ENCODE measurements at regions not wholly inside any gene's neighbourhood (a gene's known extent, or its start where the extent isn't known, plus 50 kb on each side); places are given as distances from the start of the nearest gene placed in this dataset.
"Not testable (repeated sequence)": the region's sequence is repeated elsewhere in the genome, so short reads cannot be mapped to it uniquely, and the experiment has no call there.

DNA sequence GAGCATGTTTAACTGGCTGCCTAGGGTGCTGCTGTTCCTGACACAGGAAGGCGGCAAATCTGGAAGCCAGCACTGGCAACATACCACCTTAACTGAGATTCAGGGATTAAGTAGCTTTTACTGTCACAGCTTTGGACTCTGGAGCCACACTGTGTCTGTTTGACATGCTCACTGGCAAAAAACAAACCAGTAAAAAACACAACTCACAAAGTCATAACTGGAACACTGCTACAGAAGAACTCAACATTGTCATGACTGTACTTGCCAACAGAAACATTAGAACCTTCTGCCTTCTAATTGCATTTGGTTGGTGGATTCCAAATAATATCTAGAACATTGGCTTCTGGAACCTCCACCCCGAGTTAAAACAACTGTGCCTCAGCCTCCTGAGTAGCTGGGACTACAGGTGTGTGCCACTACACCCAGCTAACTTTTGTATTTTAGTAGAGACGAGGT lies 117.6 kb downstream of the TTC6 start:
- DNase-seq: no peak

DNA sequence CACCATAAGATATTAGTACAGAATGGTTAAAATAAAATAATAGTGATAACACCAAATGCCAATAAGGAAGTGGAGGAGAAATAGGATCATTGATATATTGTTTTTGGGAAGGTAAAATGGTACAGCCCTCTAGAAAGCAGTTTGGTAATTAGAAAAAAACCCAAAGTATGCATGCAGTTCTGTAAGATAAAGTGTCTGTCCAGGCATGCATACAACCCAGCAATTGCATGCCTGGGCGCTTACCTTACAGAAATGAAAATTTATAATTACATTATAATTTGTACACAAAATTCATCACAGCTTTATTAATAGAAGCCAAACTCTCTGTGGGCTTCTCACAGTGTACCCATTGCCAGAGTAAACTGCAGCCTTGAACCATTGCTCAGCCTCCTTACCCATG lies 124.7 kb downstream of the TTC6 start:
- no peak for DNase-seq

DNA sequence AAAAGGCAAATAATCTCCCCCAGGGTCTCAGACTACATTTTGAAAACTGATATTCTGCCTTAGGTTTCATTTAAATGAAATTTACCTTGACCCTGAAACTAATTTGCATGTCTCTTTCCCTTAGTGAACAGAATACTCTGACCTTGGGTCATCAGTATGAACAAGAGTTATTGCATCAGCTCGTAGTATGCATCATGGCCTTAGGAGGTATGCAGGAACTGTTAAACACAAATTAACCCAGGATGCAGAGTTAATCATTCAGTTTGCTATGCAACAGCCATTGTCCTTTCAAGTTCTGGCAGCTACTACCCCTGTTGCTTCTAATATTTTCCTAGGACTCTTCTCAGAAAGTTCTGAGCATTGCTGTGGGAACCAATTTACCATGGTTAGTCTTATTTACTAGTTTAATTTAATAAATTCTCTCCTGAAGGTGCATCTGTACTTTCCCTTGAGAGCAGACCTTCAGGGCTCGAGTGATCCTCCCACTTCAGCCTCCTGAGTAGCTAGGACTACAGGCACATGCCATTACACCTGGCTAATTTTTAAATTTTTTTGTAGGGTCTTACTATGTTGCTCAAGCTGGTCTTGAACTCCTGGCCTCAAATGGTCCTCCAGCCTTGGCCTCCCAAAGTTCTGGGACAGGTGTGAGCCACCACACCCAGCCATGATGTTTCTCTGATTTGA lies 126.7 kb downstream of the TTC6 start:
- no peak for DNase-seq

DNA sequence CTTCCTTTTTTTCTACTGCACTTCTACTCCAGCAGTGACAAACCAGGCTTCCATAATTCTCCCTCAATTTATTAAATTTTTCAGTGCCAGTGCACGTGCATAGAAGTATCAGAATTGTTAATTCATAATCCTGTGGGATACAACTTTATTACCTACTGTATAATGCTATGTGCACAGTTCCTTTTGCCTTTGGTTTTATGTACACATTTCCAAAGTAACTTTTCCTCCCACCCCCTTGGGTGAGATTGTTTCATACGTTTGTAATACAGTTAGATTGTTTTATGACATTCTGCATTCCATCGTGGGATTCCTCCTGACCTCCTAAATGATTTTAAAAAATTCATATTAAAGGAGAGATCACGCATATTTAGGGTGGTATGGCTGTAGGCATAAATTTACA lies 128.1 kb downstream of the TTC6 start:
- no peak for DNase-seq

DNA sequence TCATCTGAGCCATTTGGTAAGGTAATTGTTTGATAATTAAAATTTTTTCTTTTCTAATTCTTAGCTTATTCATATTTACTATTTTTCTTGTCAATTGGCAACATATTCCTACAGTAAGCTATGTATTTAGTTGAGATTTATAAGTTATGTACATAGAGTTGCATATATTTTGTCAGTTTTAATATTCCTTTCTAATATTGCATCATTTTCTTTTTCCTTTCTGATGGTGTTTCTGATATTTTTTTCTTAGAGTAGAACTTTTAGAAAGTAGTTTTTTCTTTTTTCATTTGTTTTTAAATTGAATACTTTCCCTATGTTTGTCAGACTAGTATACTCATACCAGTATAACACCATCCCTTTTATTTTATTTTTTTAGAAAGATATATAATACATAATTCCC lies 131.3 kb downstream of the TTC6 start:
- DNase-seq: no peak

DNA sequence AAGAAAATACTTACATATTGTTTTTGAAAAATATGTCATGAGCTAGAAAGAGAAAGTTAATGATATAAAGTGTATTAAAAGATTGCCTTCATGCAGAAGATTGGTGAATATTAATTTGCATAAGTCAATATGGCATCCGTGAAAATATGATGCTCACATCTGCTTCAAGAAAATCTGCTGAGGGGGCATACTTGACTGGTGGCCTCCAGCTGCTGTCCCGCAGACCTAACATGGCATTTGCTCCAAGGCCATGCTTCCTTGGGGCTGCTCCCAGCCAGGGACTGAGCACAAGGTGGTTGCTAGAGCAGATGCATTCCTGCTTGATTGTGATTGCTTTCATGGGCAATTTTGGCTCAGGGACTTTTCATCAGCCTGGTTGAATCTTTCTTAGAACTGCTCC lies 133.8 kb downstream of the TTC6 start:
- DNase-seq: no peak

DNA sequence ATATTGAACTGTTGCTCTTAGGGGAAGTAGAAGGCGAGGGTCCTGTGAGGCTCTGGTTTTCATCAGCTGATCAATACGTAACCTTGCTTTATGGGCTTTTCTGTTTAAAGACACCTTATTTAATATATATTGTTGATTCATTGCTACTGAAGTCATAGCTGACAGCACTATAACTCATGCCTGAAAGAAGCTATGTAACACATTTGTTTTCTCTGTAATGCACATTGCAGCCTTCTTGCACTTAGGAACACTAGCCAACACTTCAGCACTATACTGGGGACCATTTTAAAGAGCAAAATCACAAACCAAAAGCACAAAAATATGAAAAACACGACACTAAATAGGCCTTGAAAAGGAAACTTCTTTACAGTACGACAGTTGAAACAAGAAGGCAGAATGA lies 135.7 kb downstream of the TTC6 start:
- DNase-seq: no peak

DNA sequence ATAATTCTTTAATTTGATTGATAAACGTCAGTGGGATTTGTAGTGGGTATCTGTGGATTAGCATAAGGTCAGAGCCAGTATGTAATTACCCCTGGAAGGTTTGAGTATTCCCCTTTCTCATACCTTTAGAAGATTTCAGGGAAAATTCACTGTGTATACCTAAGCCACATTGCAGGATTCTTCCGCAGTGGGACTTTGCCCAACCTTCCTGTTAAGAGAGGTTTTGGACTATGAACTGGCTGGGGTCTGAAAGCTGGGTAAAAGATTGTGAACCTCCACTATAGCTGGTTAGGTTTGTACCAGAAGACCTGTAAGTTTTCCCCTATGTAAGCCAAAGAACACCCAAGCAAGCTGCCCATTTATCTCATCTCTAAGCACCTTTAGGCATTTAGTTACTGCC lies 150.2 kb downstream of the TTC6 start:
- DNase-seq: no peak

DNA sequence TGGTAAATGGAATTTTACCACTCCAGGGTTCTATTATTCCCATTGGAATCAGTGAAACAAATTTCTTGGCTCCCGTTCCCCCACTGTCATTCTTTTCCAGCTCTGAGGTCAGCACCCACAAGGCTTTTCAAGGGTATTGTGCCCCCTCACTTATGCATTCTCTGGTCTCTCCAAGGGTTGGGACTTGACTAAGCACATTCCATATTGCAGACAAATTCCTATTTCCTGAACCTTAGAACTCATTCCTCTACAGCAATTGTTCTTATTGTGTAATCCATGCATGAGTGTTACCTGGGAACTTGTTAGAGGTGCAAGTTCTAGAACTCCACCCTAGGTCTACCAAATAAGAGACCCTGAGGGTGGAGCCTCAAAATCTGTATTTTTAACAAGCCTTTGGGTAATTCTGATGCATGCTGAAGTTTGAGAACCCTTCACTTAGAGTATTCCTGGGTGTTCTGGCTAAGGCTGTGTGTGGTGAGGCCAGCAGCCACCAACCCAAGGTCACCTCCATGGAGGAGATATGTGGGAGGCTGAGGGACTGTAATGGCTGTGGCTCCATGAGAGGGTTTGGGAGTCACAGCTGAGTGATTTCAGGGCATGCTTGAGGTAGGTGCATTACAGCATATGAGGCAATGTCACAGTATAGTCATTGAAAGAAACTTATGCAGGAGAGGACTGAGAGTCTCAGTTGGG lies 150.9 kb downstream of the TTC6 start:
- no peak for DNase-seq

DNA sequence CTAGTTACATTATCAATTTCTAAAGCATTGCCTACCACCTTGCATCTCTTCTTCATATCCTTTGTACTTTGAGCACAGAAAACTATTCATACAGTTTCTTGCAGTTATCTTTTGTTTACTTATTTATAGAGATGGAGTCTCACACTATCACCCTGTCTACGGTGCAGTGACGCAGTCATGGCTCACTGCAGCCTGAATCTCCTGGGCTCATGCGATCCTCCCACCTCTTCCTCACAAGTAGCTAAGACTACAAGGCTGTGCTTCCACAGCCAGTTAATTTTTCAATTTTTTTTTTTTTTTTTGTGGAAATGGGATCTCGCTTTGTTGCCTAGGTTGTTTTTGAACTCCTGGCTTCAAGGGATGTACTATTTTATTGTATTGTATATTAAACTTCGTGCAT lies 158.0 kb downstream of the TTC6 start:
- DNase-seq: no peak

DNA sequence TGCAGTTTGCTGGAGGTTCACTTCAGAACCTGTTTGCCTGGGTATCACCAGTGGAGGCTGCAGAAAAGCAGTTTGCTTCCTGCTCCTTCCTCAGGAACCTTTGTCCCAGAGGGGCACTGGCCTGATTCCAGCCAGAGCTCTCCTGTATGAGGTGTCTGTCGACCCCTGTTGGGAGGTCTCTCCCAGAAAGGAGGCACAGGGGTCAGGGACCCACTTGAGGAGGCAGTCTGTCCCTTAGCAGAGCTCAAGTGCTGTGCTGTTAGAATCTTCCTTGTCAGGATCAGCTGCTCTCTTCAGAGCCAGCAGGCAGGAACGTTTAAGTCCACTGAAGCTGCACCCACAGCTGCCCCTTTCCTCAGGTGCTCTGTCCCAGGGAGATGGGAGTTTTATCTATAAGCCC lies 164.8 kb downstream of the TTC6 start:
- DNase-seq: not testable (repeated sequence)

DNA sequence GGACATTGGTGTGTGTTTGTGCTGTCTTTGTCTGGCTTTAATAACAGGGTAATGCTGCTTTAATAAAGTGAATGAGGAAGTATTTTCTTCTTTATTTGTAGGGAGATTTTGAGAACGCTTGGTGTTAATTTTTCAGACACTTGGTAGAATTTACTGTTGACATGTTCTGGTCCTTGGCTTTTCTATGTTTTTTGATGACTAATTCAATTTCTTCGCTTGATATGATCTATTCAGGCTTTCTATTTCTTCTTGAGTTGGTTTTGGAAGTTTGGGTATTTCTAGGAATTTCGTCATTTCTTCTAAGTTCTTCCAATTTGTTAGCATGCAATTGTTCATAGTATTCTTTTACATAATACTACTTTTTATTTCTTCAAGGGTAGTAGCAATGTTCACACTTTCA lies 167.8 kb downstream of the TTC6 start:
- DNase-seq: no peak

DNA sequence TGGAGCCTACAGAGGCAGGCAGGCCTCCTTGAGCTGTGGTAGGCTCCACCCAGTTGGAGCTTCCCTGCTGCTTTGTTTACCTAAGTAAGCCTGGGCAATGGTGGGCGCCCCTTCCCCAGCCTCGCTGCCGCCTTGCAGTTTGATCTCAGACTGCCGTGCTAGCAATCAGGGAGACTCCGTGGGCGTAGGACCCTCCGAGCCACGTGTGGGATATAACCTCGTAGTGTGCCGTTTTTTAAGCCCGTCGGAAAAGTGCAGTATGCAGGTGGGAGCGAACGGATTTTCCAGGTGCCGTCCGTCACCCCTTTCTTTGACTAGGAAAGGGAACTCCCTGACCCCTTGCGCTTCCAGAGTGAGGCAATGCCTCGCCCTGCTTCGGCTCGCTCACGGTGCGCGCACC lies 176.9 kb downstream of the TTC6 start:
- not testable (repeated sequence) for DNase-seq

DNA sequence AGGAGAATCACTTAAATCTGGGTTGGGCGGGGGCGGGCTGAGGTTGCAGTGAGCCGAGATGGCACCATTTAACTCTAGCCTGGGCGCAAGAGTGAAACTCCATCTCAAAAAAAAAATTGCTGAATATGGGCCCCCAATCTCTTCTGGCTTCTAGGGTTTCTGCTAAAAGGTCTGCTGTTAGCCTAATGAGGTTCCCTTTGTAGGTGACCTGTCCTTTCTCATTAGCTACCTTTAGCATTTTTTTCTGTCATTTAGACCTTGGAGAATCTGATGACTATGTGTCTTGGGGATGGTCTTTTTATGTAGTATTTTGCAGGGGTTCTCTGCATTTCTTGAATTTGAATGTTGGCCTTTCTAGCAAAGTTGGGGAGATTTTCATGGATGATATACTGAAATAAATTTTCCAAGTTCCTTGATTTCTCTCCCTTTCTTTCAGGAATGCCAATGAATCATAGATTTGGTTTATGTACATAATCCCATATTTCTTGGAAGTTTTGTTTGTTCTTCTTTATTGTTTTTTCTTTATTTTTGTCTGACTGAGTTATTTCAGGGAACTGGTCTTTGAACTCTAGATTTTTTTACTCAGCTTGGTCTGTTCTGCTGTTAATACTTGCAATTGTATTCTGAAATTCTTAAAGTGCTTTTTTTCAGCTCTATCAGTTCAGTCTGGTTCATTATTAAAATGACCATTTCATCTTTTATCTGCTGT lies 181.5 kb downstream of the TTC6 start:
- no peak for DNase-seq

DNA sequence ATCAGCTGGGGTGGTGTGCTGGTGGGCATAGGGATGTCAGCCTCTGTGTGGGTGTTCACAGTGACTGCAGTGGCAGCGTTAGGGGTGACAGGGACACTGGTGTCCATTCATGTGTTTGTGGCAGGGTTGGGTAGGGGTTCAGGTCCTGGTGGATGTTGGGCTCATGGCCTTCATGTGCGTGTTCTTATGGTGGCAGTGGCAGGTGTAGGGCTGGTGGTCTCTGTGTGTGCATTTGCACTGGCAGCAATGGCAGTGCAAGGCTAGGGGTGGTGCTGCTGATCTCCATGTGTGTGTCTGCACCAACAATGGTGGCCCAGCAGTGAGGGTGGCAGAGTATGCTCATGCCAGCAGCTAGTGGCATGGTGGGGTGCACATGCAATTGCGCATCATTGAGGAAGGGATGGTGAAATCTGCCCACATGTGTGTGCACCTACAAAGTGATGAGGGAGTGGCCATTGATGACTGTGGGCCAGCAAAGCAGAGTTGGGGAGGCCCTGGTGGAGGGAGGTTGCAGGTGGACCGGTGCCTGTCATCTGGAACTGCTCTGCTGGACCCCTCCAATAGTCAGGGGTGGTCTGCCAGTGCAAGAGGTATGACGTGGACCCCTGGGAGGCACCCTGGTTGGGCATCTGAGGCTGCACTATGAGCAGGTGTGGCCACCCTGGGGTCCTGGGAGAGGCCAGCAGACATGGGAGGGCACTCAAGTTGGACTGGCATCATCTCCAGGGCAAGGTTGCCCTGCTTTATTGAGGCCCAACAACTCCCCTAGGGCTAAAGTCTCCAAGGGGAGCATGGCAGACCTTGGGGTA lies 182.9 kb downstream of the TTC6 start:
- DNase-seq: no peak

DNA sequence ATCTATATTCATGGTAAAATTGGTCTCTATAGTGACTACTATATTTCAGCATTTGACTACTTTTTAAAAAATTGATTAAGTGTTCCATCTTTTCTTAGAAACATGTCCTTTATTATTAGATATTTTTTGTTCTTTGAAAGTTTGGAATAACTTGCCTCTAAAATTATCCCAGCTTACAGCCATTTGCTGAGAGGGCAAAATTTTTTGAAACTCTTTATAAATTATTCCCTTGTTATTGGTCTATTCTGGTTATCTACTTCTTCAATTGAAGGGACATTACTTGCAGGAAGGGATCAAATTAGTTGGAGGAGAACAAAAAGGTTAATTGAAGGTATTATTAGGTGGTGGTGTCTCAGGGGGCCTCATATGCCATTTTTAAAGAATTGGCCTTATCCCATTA lies 184.1 kb downstream of the TTC6 start:
- no peak for DNase-seq

DNA sequence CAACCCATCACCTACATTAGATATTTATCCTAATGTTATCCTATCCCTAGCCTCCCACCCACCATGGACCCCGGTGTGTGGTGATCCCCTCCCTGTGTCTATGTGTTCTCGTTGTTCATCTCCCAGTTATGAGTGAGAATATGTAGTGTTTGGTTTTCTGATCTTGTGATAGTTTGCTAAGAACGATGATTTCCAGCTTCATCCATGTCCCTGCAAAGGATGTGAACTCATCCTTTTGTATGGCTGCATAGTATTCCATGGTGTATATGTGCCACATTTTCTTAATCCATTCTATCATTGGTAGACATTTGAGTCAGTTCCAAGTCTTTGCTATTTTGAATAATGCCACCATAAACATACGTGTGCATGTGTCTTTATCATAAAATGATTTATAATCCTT lies 185.3 kb downstream of the TTC6 start:
- not testable (repeated sequence) for DNase-seq

DNA sequence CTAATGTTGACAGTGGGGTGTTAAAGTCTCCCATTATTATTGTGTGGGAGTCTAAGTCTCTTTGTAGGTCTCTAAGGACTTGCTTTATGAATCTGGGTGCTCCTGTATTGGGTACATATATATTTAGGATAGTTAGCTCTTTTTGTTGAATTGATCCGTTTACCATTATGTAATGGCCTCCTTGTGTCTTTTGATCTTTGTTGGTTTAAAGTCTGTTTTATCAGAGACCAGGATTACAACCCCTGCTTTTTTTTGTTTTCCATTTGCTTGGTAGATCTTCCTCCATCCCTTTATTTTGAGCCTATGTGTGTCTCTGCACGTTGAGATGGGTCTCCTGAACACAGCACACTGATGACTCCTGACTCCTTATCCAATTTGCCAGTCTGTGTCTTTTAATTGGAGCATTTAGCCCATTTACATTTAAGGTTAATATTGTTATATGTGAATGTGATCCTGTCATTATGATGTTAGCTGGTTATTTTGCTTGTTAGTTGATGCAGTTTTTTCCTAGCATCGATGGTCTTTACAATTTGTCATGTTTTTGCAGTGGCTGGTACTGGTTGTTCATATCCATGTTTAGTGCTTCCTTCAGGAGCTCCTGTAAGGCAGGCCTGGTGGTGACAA lies 188.9 kb downstream of the TTC6 start:
- DNase-seq: not testable (repeated sequence)

DNA sequence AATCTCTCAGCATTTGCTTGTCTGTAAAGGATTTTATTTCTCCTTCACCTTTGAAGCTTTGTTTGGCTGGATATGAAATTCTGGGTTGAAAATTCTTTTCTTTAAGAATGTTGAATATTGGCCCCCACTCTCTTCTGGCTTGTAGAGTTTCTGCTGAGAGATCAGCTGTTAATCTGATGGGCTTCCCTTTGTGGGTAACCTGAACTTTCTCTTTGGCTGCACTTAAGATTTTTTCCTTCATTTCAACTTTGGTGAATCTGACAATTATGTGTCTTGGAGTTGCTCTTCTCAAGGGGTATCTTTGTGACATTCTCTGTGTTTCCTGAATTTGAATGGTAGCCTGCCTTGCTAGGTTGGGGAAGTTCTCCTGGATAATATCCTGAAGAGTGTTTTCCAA lies 189.4 kb downstream of the TTC6 start:
- DNase-seq: not testable (repeated sequence)

DNA sequence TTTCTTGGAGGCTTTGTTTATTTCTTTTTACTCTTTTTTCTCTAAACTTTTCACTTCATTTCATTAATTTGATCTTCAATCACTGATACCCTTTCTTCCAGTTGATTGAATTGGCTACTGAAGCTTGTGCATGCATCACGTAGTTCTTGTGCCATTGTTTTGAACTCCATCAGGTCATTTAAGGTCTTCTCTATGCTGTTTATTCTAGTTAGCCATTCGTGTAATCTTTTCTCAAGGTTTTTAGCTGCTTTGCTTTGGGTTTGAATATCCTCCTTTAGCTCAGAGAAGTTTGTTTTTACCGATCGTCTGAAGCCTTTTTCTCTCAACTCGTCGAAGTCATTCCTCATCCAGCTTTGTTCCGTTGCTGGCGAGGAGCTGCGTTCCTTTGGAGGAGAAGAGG lies 189.9 kb downstream of the TTC6 start:
- DNase-seq: not testable (repeated sequence)

DNA sequence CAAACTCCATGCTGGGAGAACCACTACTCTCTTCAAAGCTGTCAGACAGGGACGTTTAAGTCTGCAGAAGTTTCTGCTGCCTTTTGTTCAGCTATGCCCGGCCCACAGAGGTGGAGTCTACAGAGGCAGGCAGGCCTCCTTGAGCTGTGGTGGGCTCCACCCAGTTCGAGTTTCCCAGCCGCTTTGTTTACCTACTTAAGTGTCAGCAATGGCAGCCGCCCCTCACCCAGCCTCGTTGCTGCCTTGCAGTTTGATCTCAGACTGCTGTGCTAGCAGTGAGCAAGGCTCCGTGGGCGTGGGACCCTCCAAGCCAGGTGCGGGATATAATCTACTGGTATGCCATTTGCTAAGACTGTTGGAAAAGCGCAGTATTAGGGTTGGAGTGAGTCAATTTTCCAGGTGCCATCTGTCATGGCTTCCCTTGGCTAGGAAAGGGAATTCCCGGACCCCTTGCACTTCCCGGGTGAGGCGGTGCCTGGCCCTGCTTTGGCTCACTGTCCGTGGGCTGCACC lies 190.7 kb downstream of the TTC6 start:
- DNase-seq: not testable (repeated sequence)

DNA sequence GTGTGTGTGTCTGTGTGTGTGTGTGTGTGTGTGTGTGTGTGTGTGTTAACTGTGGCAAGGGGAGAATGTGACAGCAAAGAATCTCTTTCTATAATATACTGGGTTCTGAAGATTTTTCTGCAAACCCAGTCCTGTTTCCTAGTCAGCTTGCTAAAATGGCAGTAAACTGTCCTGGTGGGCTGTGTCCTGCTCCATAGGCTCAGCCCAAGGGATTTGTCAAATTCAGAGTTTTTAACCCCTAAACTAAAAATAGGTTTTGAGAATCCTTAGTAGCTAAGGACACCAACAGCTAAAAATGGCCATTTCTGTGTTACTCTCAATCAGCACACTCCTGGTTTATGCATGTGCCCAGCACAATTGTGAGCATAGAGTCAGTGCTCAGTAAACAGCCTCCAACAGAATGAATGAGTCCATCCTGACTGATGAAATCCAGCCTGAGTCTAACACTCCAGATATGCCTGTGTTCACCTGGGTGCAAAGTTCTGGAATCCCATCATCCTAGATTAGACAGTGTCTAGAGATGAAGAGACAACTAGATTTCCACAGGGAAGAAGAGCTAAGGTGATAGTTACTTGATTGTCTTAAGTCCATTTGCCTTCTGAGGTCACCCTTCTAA lies 192.6 kb downstream of the TTC6 start:
- no peak for DNase-seq

All from NCI-H748 treated with DMSO at 0.1 percent for 48 hours (cell line).